COLO668 (cell line): ENCODE measurements at regions not wholly inside any gene's neighbourhood (a gene's known extent, or its start where the extent isn't known, plus 50 kb on each side); places are given as distances from the start of the nearest gene placed in this dataset.

Experiments used
- DNase-seq: peaks from one replicate; lab custom pipeline; 2025; ENCODE audit not compliant: unreplicated experiment; lab: John Stamatoyannopoulos, UW

DNA sequence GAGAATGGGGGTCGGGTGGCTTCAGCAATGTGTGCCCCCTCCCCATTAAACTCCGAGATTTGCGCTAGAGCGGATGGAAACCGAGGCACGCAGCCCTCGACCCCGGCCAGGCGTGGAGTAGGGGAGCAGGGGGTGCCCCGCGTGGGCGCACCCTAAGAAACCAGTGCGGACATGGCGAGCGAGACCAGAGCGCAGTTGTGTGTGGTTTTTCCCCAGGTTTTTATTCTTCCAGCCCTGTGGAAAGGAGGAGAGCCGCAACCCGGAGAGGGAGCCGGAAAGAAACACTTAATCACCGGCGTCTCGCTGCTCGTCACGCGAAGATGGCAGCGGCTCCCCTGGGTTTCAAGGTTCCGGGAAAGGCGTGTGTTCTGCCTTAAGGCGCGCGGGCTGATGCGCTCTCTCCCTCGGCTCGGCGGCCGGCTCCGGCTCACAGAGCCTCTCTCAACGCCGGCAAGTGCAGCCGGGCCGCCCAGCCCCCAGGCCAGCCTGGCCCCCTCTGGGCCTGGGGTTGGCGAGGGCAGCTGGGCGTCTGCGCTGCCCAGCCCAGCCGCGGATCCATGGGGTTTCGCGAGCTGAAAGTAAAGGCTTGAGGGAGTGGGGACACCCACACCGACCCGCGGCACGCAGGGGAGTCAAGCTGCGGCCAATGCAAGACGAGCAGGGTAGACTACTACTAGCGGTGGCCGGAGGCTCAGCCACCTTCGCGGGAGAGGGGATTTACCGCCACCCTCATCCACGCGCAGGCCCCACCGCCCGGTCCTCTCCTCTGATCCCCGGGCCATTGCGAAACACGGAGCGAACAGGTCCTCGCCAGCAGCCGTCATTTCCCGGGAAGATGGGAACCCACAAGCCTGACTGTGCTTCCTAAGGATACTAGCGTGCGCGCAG, 74.0 kb upstream of the BCOR start:
- peak; percentile 71 for DNase-seq

DNA sequence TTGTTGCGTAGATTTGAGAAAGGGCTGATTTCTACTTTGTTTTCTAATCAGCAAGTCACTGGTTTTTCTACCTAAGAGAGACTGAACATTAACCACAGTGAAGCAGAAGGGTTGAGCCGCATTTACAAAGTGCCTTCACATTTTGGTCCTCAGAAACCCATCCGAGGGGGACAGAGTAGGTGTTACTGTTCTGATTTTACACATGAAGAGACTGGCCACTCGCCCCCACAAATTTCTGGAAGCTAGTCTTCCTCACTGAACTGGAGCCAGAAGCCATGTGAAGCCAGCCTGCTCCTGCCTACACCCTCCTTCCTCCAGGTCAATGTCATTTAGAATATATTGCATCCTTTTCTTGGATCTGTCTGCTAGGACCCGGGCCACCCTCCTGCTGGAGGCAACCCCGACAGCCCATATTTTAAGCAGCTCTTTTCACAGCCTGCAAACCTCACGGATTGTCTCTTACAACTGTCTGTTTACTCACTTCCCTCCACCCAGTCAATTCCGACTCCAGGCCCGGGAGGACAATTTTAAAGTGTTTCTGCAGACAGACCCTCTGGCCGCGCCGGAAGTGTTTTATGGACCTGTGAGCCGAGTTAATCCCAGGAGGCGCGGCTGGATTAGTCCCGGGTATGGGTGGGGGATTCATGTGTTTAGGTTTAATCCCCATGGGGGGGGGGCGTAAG, 73.2 kb upstream of the BCOR start:
- peak; percentile 44 for DNase-seq

DNA sequence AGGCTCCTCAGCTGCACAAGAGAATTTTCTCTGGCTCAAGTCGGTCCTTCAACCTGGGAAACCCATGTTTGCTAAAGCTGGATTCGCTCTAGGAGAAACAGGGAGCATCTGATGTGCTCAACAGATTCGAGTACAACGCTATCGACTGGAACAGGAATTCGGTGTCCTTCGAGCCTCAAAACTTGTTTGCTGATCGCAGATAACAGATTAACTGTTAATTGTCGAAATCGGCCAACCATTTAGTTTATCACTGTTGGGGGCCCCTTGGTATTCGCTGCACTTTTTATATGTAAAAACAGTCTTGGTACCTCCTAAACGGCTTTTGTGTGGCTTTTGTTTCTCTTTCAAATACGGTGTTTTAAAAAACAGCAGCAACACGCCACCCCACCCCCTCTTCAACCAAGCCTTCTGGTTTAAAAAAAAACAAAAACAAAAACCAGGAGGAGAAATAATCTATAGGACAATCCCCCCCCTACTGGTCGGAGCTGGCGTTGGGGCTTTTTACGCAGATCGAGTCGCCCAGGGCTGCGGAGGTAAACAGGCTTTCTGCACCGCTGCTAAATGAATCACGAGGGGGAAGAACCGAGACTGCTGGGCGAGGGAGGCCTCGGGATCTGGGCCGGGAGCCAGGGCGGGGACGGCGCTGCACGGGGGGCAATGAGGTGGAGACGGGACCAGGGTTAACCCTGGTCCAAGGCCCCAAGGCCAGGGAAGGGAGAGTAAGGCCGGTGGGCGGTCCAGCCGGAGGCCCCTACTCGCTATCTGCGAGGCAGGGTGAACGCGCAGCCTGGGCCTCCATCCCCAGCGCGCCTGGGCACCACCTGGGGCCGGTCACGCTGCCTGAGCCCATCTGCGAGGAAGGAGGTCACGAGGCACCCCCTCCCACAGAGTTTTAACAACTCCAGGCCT, 71.7 kb upstream of the BCOR start:
- peak; percentile 86 for DNase-seq

DNA sequence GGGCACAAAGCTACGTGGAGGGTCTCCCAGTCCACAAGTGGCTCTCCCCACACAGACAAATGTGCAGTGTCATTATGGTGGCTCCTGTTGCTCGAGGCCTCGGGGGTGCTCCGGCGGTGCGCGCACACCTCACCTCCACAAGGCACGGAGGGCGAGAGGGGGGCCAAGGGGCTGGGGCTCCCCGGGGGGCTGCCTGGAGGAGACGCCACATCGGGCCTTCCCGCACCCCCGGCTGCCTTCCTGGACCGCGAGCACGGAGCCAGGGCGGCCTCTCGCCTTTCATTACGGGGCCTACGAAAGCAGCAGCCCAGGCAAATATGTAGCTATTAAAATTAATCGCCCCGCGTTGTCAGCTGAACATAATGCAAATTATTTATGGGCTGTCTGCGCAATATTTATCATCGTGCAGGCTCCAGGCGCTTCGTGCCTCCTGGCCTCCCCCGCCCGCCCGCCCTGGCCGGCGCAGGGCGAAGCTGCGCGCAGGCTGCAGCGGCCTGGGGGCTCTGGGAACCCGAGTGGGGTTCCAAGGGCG, 70.8 kb upstream of the BCOR start:
- peak; percentile 55 for DNase-seq

DNA sequence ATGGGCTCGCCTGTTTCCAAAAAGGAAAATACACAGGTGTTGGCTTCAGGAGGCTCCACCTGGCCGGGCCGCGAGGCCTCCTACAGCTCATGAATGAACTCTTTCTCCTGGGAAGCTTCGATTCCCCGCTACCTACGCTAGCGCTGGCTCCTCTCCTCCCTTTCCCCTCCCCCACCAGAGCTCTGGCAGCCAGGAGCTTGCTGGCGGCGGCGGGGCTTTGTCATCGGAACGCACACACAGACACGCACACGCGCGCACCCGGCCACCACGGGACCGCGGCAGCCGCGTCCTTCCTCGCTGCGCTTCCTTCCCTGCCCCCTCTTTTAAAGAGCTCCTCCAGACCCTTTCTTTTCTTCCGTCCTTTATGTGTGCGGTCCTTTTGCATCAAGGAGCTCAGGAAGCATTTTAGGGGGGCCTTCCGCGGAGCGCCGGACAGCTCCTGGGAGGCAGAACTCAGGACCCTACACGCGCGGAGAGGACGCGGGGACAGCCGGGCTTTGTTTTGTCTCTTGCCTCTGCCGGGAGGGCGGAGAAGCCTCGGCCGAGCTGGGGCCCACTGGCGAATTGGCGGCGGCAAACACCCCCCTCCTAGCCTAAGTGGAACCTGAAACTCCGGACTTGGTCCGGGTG, 70.2 kb upstream of the BCOR start:
- peak; percentile 70 for DNase-seq

DNA sequence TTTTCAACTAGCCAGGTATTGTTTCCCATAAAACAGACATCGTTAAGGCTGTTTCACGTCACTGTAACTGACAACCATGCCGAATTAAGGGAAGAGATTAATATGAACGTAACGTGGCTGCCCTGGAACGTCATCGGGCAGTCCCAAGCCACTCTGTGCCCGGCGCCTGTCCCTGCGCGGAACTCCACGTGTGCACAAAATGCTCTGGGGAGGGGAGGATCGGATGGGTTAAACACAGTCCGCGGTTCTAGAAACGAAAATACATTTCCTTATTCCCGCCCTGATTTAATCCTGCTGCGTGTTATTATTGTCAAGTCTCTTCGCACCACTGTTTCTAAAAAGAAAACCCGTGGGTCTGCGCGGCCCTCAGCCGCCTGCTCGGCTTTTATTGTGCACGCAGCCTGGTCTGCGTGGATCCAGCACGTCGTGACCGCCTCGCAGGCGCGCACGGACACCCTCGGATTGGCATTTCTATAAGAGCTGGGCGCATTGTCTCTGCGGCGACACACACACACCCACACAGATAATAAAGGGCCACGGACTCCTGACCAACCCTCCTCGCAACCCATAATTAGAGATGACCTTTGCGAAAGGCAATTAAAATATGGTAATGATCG, 69.6 kb upstream of the BCOR start:
- DNase-seq: peak; percentile 37

DNA sequence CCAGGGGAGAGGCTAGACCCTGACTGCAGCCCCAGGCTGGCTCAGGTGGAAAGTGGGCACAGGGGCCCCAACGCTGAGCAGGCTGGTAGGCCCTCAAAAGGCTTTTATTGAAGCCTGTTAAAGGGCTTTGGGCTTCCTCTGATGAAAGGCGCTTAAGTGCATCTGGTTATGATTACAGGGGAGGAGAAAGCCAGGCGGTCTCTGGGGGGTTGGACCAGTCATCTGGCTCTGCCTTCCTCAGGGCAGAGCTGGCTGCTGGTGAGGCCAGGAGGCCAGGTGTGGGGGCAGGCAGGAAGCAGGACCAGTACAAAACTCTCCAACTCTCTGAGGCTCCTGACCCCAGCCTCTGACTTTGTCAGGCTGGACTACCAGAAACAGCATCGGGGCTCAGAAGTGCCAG, 68.8 kb upstream of the BCOR start:
- peak; percentile 7 for DNase-seq

DNA sequence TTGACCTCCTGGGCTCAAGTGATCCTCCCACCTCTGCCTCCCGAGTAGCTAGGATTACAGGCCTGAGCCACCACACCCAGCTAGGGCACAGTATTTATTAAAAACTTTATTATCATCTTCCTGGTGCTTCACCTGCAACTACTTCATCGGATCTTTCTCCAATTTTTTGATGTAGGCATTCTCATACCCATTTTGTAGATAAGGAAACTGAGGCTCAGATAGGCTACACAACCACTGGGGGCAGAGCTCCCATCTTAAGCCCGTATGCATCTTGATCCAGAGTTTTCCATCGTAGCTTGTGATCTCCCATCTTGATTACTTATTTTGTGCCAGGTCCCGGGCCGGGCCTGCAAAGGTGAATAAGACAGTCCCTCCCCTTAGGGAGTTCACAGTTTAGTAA, 68.1 kb upstream of the BCOR start:
- no peak for DNase-seq

DNA sequence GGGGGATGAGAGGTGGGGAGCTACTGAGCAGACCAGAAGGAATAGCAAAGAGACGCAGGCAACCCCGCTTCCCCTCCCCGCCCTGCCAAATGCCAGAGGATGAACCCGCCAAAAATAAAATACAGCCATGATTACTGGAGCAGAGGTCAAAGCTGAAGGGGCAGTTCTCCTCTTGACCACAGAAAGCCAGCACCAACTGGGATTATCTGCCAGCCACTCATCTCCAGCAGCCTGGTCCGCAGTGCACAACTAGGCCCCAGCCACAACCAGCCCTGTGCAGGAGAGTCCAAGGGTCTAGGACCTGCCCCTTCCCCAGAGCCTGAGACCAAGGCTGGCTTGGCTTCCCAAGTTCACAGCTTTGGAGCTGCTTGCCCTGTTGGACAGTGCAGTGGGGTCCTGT, 67.4 kb upstream of the BCOR start:
- no peak for DNase-seq

DNA sequence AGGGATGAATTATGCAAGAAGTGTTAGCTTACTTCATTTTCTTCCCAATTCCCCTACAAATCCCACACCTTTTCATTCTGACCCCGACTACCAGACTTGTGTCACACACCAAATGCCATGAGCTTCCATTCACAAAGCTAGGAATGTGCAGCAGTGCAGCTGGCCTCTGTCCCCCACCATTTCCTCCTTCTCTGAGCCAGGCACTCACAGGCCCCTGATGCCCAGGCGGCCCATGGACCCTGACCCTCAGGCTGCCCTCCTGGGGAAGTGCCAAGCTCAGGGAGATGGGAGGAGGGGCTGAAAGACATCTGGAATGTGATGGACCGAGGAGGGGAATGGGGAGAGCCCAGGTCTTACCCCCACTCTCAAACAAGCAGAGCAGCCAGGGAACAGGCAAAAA, 67.0 kb upstream of the BCOR start:
- no peak for DNase-seq

DNA sequence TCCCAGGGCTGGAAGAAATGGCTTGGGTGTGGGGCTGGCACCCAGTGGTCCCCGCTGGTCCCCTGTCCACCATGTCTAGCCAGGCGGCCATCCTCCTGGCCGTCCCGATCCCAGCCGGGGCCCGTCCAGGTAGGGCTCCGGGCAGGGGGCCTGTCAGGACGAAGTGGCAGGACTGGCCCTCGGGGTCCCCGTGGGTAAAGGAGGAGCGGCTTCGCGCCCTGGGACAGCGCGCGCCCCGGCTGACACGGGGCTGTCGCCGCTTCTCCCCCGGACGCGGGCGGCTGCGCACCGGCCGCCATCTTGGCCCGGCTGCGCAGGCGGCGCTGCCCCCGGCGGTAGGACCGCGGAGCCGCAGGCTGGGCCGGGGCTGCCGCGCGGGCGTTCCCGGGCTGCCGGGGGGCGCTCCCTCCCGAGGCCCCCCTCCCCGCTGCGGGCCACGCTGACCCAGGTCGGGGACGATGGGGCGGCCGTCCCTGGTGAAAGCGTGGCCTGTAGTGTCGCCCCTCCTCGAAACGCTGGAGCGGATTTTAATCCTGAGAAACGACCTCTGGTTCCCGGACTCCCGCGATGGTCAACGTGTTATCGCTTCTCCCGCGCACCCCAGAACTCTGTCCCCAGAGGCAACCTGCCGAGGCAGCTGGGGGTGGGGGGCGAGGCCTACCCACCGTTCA, 60.4 kb upstream of the BCOR start:
- DNase-seq: peak; percentile 72

DNA sequence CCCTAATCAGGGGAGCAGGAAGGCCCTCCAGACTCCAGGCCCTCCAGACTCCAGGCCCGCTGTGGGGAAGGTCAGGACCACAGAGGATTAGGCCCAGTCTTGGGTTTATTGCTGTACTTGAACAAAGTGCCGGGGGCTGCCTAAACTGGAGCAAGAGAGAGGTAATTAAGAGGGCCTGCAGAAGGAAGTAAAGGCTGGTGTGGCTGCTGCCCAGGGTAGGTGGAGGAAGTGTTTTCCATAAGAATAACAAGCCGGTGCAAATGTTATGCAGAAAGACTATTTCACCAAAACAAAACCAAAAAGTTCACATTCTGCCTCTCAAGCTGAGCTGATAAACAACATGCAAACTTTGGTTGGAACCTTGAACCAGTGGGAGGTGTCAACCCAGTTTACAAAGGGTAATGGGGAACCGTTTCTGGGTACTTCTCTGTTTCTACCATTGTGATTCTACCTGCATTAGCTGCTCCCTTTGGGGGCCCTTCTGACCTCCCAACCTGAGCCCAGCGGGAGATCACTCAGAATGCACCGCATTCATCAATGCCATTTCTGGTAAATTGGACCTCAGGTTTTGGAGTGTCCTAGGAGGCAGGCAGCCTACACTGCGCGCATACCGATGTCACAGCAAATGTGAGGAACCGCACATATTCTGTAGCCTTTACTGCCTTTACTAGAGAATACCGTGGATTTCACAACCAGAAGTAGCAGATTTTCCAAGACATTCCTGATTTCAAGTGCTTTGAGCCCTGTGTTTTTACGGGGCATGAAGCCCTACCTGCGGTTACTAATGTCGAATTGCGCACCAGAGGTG, 59.7 kb upstream of the BCOR start:
- no peak for DNase-seq

DNA sequence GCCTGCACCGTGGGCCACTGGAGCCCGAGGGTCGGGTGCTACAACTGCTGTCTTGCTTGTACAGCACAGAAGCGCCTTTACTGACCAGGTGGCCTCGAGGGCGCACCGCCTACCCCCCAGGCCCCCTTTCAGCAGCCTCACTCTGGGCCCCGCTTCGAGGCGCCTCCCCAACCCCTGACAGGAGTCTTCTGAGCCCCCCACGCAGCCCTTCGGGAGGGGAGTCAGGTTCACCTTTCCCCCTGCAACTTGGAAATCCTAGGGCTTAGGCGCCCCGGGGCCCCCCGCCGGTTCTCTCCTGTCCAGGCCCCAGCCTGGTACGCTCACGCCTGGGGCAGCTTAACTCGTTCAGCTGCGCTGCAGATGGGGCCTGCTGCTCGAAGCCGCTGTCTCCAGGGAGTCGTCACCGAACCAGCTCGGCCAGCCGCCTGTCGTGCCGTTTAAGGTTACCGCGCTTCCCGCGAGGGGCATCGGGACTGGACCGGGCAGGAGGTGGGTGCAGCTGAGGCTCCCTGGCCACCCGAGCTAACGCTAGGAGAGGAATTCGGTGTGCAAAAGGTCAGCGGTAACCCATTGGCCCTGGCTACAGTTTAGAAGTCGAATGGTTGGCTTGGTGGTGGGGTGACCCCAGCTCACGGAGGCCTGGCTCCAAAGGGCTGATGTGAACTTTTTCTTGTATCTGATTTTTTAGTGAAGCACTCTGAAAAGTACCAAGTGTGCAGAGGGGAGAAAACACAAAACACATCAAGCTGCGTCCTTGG, 58.9 kb upstream of the BCOR start:
- peak; percentile 13 for DNase-seq

DNA sequence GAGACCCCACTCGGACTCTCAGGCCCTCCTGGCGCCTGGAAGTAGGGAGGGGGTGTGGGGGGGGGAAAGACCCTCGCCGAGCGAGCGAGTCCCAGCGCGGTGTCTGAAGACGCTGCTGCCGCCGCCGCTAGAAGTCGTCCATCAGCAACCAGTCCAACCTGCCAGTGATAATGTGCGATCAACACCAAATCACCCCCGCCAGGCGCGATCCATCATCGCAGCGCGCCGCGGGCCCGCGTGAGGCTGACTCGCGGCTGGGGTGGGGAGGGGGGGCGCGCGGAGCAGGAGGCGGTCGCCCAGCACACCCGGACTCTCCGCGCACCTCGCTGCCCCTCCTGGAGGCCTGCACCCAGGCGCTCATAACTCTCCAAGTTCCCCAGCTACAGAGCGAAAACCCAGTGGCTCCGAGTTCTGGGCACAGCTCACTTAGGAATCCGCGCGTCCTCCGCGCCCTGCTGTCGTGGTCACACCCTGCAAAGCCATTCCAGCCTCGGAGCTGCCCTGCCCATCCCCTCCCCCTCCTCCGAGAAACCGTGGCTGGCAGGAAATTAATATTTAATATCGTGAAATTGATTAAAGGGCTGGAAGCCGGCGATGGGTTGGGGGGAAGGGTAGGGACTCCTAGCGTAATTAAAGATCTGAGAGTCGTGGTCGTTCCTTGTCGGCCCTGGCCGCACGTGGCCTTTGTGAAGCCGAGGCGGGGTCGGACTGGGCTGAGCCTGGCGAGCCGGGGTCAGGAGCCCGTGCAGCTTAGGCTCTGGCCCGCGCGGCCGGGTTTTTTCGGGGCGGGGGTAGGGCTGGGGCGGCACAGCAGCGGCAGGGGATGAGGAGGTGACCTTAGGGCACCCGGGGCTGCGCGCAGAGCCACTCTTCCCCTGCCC, 58.1 kb upstream of the BCOR start:
- DNase-seq: peak; percentile 41

DNA sequence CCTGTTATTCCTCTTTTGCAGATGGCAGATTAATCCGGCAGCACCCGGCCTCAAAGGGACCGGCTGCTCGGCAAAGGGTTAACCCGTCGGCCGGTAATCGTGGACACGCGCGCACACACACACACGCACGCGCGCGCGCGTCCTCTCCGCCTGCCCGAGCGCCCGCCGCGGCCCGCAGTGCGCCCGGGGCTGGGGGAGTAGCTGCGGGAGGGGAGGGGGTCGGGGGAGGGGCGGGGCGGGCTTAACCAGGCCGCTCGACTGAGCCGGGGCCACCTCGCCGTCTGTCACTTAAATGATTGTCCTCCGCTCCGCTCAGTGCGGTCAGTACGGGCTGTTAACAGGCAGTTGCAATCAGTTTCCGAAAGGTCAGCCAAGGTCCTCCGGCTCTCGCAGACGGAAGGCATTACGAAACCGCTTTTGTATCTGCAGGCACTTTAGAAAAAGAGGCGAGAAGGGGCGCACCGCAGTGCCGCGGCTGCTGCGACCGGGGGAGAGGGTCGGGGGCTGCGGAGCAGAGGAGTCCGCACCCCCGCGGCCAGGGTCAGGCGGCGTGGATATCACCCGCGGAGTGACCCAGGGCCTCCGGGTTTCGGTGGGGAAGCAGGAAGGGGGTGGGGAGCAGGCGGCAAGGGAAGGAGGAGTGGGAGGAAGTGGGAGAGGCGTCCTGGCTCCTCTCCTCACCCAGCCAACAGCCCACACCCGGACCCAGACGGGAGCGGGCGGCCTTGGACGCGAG, 57.3 kb upstream of the BCOR start:
- peak; percentile 75 for DNase-seq

DNA sequence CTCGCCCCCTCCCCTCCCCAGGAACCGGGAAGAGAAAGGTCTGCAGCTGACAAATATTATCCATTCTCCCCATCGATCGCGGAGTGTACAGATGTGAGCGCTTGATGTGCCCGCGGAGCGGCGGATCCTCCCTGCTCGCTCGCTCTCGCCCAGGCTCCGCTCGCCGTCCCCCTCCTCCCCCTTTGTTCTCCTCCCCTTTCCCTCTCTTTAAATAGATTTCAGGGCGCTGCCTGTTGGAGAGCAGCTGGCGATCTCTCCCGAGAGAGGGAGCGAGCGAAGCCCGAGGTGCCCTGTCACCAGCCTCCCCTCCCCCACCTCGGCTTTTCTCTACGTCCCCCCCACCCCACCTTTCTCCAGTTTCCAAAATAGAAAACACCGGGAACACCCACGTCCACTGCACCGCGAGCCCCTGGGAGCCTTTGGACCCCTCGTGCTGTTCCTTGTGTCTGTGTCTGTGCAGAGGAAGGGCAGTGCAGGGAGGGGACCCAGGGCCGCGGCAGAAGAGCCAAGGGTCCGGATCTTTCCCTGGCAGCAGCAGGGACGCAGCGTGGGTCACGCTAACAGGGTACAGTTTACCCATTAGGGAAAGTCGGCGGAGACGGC, 56.6 kb upstream of the BCOR start:
- DNase-seq: peak; percentile 84
